ENCODE measurements at regions not wholly inside any gene's neighbourhood (a gene's known extent, or its start where the extent isn't known, plus 50 kb on each side); places are given as distances from the start of the nearest gene placed in this dataset.

- no peak overlapping the region for H2BK12ac ChIP-seq (ENCODE audit: low read depth, low read length)
- ChIA-PET CTCF (ENCODE audit: partially characterized antibody) (no interaction called here), POLR2A (ENCODE audit: partially characterized antibody) (no interaction called here)
- H2BK5ac ChIP-seq (ENCODE audit: low read depth, low read length): no peak overlapping the region
- H4K20me1 ChIP-seq (replicated peaks in 1 of 2; ENCODE audit: control insufficient read depth in 1 of 2, insufficient read depth in 2 of 2, low read length in 2 of 2): no peaks in the 10 kb centered on the region
- no peaks in the 10 kb centered on the region for H3K36me3 ChIP-seq (ENCODE audit: control insufficient read depth in 2 of 4, insufficient read depth in 4 of 4, low read length in 3 of 4)
- H3K23me2 ChIP-seq (ENCODE audit: low read depth, low read length): no peaks in the 10 kb centered on the region
- no peak overlapping the region for H3K23ac ChIP-seq (ENCODE audit: insufficient read length)
- H3K79me2 ChIP-seq (ENCODE audit: control insufficient read depth in 1 of 2, insufficient read depth in 2 of 2, low read length in 2 of 2): no peaks in the 10 kb centered on the region
- H2AK5ac ChIP-seq (ENCODE audit: low read depth, low read length): no peak overlapping the region
- no peak overlapping the region for H3K4ac ChIP-seq (replicated peaks; ENCODE audit: insufficient read length, low read depth, low read length)
- no peak overlapping the region for H2BK15ac ChIP-seq (ENCODE audit: low read length)
- no peaks in the 10 kb centered on the region for H3K9me3 ChIP-seq (ENCODE audit: insufficient read depth in 2 of 2, low read depth in 1 of 2, low read length in 1 of 2)
- no peaks in the 10 kb centered on the region for H3K4me1 ChIP-seq (replicated peaks in 1 of 4; ENCODE audit: control insufficient read depth in 3 of 4, insufficient read depth in 4 of 4, low read length in 3 of 4)
- H4K91ac ChIP-seq (replicated peaks; ENCODE audit: insufficient read length, low read length): no peak overlapping the region
- no peak overlapping the region for H3K27ac ChIP-seq (ENCODE audit: low read depth, low read length)
- DNase-seq (ENCODE audit: low read depth in 1 of 2, low spot score in 2 of 2) (no peak), FAIRE-seq (no peak)
- no peak overlapping the region for H2BK20ac ChIP-seq (ENCODE audit: low read length)
- no peak overlapping the region for H3K4me2 ChIP-seq (ENCODE audit: insufficient read depth in 1 of 2, low read depth in 2 of 2, low read length in 2 of 2)
- H3K14ac ChIP-seq (ENCODE audit: insufficient read length): no peak overlapping the region
- H2AFZ ChIP-seq (ENCODE audit: low read length): no peak overlapping the region
- H3K9ac ChIP-seq (replicated peaks in 1 of 4; ENCODE audit: extremely low read depth in 1 of 4, low read depth in 3 of 4, low read length in 3 of 4): no peak overlapping the region
- no peak overlapping the region for H4K5ac ChIP-seq (ENCODE audit: insufficient read length, low read depth, low read length)
- no peaks in the 10 kb centered on the region for H3K79me1 ChIP-seq (ENCODE audit: low read depth, low read length)
- no peaks in the 10 kb centered on the region for H3K27me3 ChIP-seq (replicated peaks in 1 of 4; ENCODE audit: control insufficient read depth in 3 of 4, extremely low read depth in 1 of 4, insufficient read depth in 3 of 4, low read length in 3 of 4)
- H4K8ac ChIP-seq (ENCODE audit: extremely low read depth, insufficient read depth, low read length): no peak overlapping the region
- H3K56ac ChIP-seq (replicated peaks; ENCODE audit: insufficient read length, low read depth, low read length): no peak overlapping the region
- H3K18ac ChIP-seq (ENCODE audit: extremely low read depth, low read length): no peak overlapping the region
- H2BK120ac ChIP-seq (replicated peaks; ENCODE audit: low read depth, low read length): no peak overlapping the region
- no peak overlapping the region for H3K4me3 ChIP-seq (ENCODE audit: extremely low read depth in 1 of 4, insufficient read depth in 2 of 4, low read depth in 3 of 4, low read length in 4 of 4)
- no peak for TF ChIP-seq CHD2 (IDR thresholded peaks at IDR 0.05; ENCODE audit: low read length)
- no peak for TF ChIP-seq BRCA1 (IDR thresholded peaks at IDR 0.05; ENCODE audit: low read depth, low read length)
- no peak for TF ChIP-seq SIN3A (conservative IDR thresholded peaks at IDR 0.05 in 1 of 2, IDR thresholded peaks at IDR 0.05 in 1 of 2; ENCODE audit: low read depth in 1 of 2, low read length in 2 of 2)
- no peak for TF ChIP-seq NRF1 (IDR thresholded peaks at IDR 0.05; ENCODE audit: low read depth, low read length)
- no peak for TF ChIP-seq TCF12 (IDR thresholded peaks at IDR 0.05; ENCODE audit: low read depth, low read length)
- no peak for TF ChIP-seq CREB1 (IDR thresholded peaks at IDR 0.05)
- TF ChIP-seq RFX5 (IDR thresholded peaks at IDR 0.05; ENCODE audit: borderline replicate concordance, low read depth, low read length): no peak
- no peak for TF ChIP-seq SP1 (IDR thresholded peaks at IDR 0.05; ENCODE audit: low read depth, low read length)
- no peak for TF ChIP-seq SUZ12 (IDR thresholded peaks at IDR 0.05; ENCODE audit: low read length)
- no peak for TF ChIP-seq EGR1 (IDR thresholded peaks at IDR 0.05; ENCODE audit: borderline replicate concordance, low read depth, low read length)
- no peak for TF ChIP-seq SIX5 (IDR thresholded peaks at IDR 0.05; ENCODE audit: low read depth, low read length)
- TF ChIP-seq MAFK (IDR thresholded peaks at IDR 0.05; ENCODE audit: low read depth, low read length): no peak
- TF ChIP-seq RBBP5 (IDR thresholded peaks at IDR 0.05; ENCODE audit: borderline replicate concordance, low read depth, low read length): no peak
- TF ChIP-seq TBP (IDR thresholded peaks at IDR 0.05; ENCODE audit: low read depth, low read length): no peak
- no peak for TF ChIP-seq SRF (IDR thresholded peaks at IDR 0.05; ENCODE audit: low read depth, low read length)
- no peak for TF ChIP-seq GABPA (IDR thresholded peaks at IDR 0.05; ENCODE audit: borderline replicate concordance, insufficient read depth, low read length)
- TF ChIP-seq BCL11A (IDR thresholded peaks at IDR 0.05; ENCODE audit: low read depth in 2 of 2, low read length in 2 of 2): no peak
- TF ChIP-seq CHD1 (IDR thresholded peaks at IDR 0.05; ENCODE audit: low read depth, low read length): no peak
- TF ChIP-seq ZNF274 (IDR thresholded peaks at IDR 0.05; ENCODE audit: borderline replicate concordance, extremely low read depth, low read length): no peak
Measured at GRCh38 chr1:95806171-95806570, 572.2 kb downstream of the RWDD3 start.

Measured in H1 (cell line).